ENCODE measurements at regions not wholly inside any gene's neighbourhood (a gene's known extent, or its start where the extent isn't known, plus 50 kb on each side); places are given as distances from the start of the nearest gene placed in this dataset.

- H3K27ac ChIP-seq, result no peak overlapping the region
- TF ChIP-seq, protein P1, sequence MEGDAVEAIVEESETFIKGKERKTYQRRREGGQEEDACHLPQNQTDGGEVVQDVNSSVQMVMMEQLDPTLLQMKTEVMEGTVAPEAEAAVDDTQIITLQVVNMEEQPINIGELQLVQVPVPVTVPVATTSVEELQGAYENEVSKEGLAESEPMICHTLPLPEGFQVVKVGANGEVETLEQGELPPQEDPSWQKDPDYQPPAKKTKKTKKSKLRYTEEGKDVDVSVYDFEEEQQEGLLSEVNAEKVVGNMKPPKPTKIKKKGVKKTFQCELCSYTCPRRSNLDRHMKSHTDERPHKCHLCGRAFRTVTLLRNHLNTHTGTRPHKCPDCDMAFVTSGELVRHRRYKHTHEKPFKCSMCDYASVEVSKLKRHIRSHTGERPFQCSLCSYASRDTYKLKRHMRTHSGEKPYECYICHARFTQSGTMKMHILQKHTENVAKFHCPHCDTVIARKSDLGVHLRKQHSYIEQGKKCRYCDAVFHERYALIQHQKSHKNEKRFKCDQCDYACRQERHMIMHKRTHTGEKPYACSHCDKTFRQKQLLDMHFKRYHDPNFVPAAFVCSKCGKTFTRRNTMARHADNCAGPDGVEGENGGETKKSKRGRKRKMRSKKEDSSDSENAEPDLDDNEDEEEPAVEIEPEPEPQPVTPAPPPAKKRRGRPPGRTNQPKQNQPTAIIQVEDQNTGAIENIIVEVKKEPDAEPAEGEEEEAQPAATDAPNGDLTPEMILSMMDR (conservative IDR thresholded peaks at IDR 0.05), result no peak
Observed at GRCh38 chr7:108697254-108697653, 127.6 kb downstream of the DNAJB9 start.

- H3K27ac ChIP-seq, result no peak overlapping the region
- TF ChIP-seq, protein P1 (conservative IDR thresholded peaks at IDR 0.05), result no peak
Observed at GRCh38 chr7:108711611-108712010, 141.9 kb downstream of the DNAJB9 start.

- H3K27ac ChIP-seq, result peak overlapping the region; percentile 1; the same call in 1 of the 2 replicates
- TF ChIP-seq, protein P1 (conservative IDR thresholded peaks at IDR 0.05), result no peak
Observed at GRCh38 chr7:108716783-108717182, 147.1 kb downstream of the DNAJB9 start.

- H3K27ac ChIP-seq, result no peak overlapping the region
Observed at GRCh38 chr7:108717781-108718180, 148.1 kb downstream of the DNAJB9 start.

DNA sequence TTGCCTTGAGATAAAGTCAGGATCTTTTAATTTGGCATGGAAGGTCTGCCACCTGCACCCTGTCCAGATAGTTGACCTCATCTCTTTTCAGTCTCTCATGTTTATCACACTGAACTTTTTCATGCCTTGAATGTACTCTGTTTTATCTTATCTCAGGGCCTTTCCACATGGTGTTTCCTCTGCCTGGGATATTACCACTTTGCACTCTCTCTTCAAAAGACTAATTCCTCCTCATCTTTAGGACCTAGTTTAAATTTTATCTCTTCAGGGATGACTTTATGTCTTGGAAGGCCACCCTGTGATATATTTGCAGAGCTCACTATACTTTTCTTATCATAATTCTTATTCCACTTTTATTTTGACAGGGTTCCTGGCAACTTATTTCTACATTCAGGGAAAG, 150.0 kb downstream of the DNAJB9 start:
- H3K27ac ChIP-seq, result no peak overlapping the region
- TF ChIP-seq, protein P1 (conservative IDR thresholded peaks at IDR 0.05), result no peak

More at GRCh38 chr7:108717781-108718180, 148.1 kb downstream of the DNAJB9 start:
- TF ChIP-seq, protein P1 (conservative IDR thresholded peaks at IDR 0.05), result no peak

DNA sequence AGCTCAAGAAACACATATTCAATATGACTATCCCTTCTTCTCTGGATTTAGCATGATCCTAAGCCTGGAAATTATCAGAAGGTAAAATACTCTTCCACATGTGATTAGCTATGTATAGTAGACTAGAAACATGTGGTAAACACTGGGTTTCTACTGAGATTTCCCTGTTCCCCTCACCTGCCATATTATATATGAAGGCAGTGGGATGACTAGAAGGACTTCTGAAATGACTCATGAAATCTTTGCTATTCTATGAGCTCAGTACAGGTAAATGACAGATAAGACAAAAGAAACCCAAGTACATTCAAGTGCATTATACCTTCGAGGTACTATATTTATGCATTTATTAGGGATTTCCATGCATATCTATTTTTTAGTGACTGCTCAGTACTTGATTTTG, 152.9 kb downstream of the DNAJB9 start:
- TF ChIP-seq, protein P1 (conservative IDR thresholded peaks at IDR 0.05), result no peak
- no peak overlapping the region for H3K27ac ChIP-seq

GRCh38 chr7:108723381-108723814, 153.7 kb downstream of the DNAJB9 start:
- TF ChIP-seq, protein P1 (conservative IDR thresholded peaks at IDR 0.05), result no peak
- no peak overlapping the region for H3K27ac ChIP-seq

Measured in VCaP (cell line).